Skeletal muscle tissue (tissue), 3 donors: ENCODE measurements at regions not wholly inside any gene's neighbourhood (a gene's known extent, or its start where the extent isn't known, plus 50 kb on each side); places are given as distances from the start of the nearest gene placed in this dataset.

Source experiments
- H3K27ac ChIP-seq: one replicate; pipeline ENCODE4 v1.7.0; 2013; ENCODE audit warnings: mild to moderate bottlenecking, low read depth, low read length, inconsistent platforms
- H3K27me3 ChIP-seq, 3 donors: one replicate each; pipeline ENCODE4 v1.7.0; 2013; ENCODE audit warnings: low read length in 3 of 3; ENCODE audit not compliant: control insufficient read depth in 3 of 3, insufficient read depth in 3 of 3
- H3K36me3 ChIP-seq, 3 donors: one replicate each; pipeline ENCODE4 v1.7.0; 2013; ENCODE audit warnings: low read length in 3 of 3; ENCODE audit not compliant: control insufficient read depth in 3 of 3, insufficient read depth in 3 of 3
- H3K4me1 ChIP-seq, 3 donors: one replicate each; pipeline ENCODE4 v1.7.0; 2013; ENCODE audit warnings: low read length in 3 of 3, mild to moderate bottlenecking in 3 of 3; ENCODE audit not compliant: control insufficient read depth in 3 of 3, insufficient read depth in 3 of 3
- H3K4me3 ChIP-seq, 3 donors: one replicate each; pipeline ENCODE4 v1.7.0; 2013; ENCODE audit warnings: low read length in 3 of 3
- H3K9ac ChIP-seq, 3 donors: one replicate each; pipeline ENCODE4 v1.7.0; 2013; ENCODE audit warnings: low read length in 3 of 3, mild to moderate bottlenecking in 3 of 3, moderate library complexity in 2 of 3, low read depth in 1 of 3
- H3K9me3 ChIP-seq, 3 donors: one replicate each; pipeline ENCODE4 v1.7.0; 2013; ENCODE audit warnings: low read length in 3 of 3; ENCODE audit not compliant: control insufficient read depth in 3 of 3
- donor health status: Osteomylitis.

- Histone ChIP-seq H3K27me3 (no peaks in the 10 kb centered on the region), H3K36me3 (no peaks in the 10 kb centered on the region), H3K27ac (no peak overlapping the region), H3K4me3 (no peak overlapping the region), H3K9ac (no peak overlapping the region), H3K9me3 (no peaks in the 10 kb centered on the region), H3K4me1 (no peaks in the 10 kb centered on the region)
Measured at GRCh38 chr6:137357948-137358266, 136.3 kb downstream of the OLIG3 start.

- no peaks in the 10 kb centered on the region for H3K36me3 ChIP-seq
- H3K4me3 ChIP-seq = no peak overlapping the region
- no peaks in the 10 kb centered on the region for H3K9me3 ChIP-seq
- no peak overlapping the region for H3K9ac ChIP-seq
- H3K27me3 ChIP-seq = no peaks in the 10 kb centered on the region
- no peaks in the 10 kb centered on the region for H3K4me1 ChIP-seq
- H3K27ac ChIP-seq = no peak overlapping the region
Measured at GRCh38 chr6:137357263-137357947, 136.8 kb downstream of the OLIG3 start.

GRCh38 chr6:137353842-137354397, 134.7 kb upstream of the IFNGR1 start:
- Histone ChIP-seq H3K4me3 (no peak overlapping the region), H3K9me3 (no peaks in the 10 kb centered on the region), H3K27ac (no peak overlapping the region), H3K36me3 (no peaks in the 10 kb centered on the region), H3K9ac (no peak overlapping the region), H3K4me1 (peaks cover 0 to 5% (median 2%) of the 10 kb centered on the region in 3 donors), H3K27me3 (no peaks in the 10 kb centered on the region)

GRCh38 chr6:137353346-137353745, 134.2 kb upstream of the IFNGR1 start:
- H3K27me3 ChIP-seq = no peaks in the 10 kb centered on the region
- H3K9ac ChIP-seq = no peak overlapping the region
- H3K27ac ChIP-seq = no peak overlapping the region
- no peaks in the 10 kb centered on the region for H3K36me3 ChIP-seq
- H3K4me3 ChIP-seq = no peak overlapping the region
- peaks cover 0 to 5% (median 2%) of the 10 kb centered on the region in 3 donors for H3K4me1 ChIP-seq
- no peaks in the 10 kb centered on the region for H3K9me3 ChIP-seq

GRCh38 chr6:137352859-137353258, 133.7 kb upstream of the IFNGR1 start:
- no peak overlapping the region for H3K9ac ChIP-seq
- H3K9me3 ChIP-seq = no peaks in the 10 kb centered on the region
- no peaks in the 10 kb centered on the region for H3K36me3 ChIP-seq
- no peak overlapping the region for H3K4me3 ChIP-seq
- H3K27ac ChIP-seq = no peak overlapping the region
- H3K4me1 ChIP-seq = peaks cover 0 to 5% (median 2%) of the 10 kb centered on the region in 3 donors
- no peaks in the 10 kb centered on the region for H3K27me3 ChIP-seq

GRCh38 chr6:137351890-137352289, 132.7 kb upstream of the IFNGR1 start:
- Histone ChIP-seq H3K27me3 (no peaks in the 10 kb centered on the region), H3K36me3 (no peaks in the 10 kb centered on the region), H3K9ac (no peak overlapping the region), H3K27ac (no peak overlapping the region), H3K4me1 (peaks cover 0 to 5% (median 2%) of the 10 kb centered on the region in 3 donors), H3K4me3 (no peak overlapping the region), H3K9me3 (no peaks in the 10 kb centered on the region)

- Histone ChIP-seq H3K4me3 (no peak overlapping the region), H3K9me3 (no peaks in the 10 kb centered on the region), H3K4me1 (peaks cover 0 to 5% (median 2%) of the 10 kb centered on the region in 3 donors), H3K9ac (no peak overlapping the region), H3K27ac (no peak overlapping the region), H3K27me3 (no peaks in the 10 kb centered on the region), H3K36me3 (no peaks in the 10 kb centered on the region)
Measured at GRCh38 chr6:137350857-137351256, 131.7 kb upstream of the IFNGR1 start.

- no peaks in the 10 kb centered on the region for H3K27me3 ChIP-seq
- no peaks in the 10 kb centered on the region for H3K36me3 ChIP-seq
- H3K9ac ChIP-seq = peak overlapping the region in 1 of 3 donors; percentile 28
- no peak overlapping the region for H3K4me3 ChIP-seq
- H3K27ac ChIP-seq = no peak overlapping the region
- H3K4me1 ChIP-seq = peaks cover 0 to 5% (median 2%) of the 10 kb centered on the region in 3 donors
- no peaks in the 10 kb centered on the region for H3K9me3 ChIP-seq
Measured at GRCh38 chr6:137349856-137350830, 131.0 kb upstream of the IFNGR1 start.

GRCh38 chr6:137348777-137349176, 129.6 kb upstream of the IFNGR1 start:
- Histone ChIP-seq H3K4me1 (peaks cover 0 to 5% (median 2%) of the 10 kb centered on the region in 3 donors), H3K27me3 (no peaks in the 10 kb centered on the region), H3K36me3 (no peaks in the 10 kb centered on the region), H3K9ac (no peak overlapping the region), H3K27ac (no peak overlapping the region), H3K4me3 (no peak overlapping the region), H3K9me3 (no peaks in the 10 kb centered on the region)

- Histone ChIP-seq H3K4me1 (peaks cover 10 to 26% (median 15%) of the 10 kb centered on the region in 3 donors), H3K27ac (no peak overlapping the region), H3K9ac (no peak overlapping the region), H3K36me3 (no peaks in the 10 kb centered on the region), H3K9me3 (no peaks in the 10 kb centered on the region), H3K4me3 (no peak overlapping the region), H3K27me3 (no peaks in the 10 kb centered on the region)
Measured at GRCh38 chr6:137343241-137343640, 124.1 kb upstream of the IFNGR1 start.
